ENCODE measurements at regions not wholly inside any gene's neighbourhood (a gene's known extent, or its start where the extent isn't known, plus 50 kb on each side); places are given as distances from the start of the nearest gene placed in this dataset.

DNA sequence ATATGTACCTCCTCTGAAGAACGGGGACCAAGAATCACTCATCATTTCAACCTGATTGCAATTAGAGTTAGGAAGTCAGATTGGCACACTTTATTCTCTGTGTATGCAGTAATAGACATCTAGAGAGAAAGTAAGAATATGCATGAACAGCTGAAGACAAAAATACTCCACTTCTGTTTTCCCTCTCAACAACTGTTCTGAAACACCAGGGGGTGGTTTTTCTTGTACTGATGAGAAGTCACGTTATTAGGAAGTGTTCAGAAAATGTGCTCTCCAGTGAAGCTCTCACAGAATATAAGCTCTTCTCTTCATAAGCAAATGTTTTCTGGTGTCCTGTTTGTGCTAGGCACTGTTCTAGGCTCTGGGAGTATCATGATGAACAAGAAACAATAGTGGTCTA is 531.7 kb upstream of the C9orf72 start:
- Histone ChIP-seq H2BK5ac (ENCODE audit: low read depth, low read length, poor library complexity, severe bottlenecking) (no peak overlapping the region), H3K79me1 (ENCODE audit: low read depth in 1 of 2, low read length in 2 of 2) (no peaks in the 10 kb centered on the region), H3K27me3 (ENCODE audit: control insufficient read depth, insufficient read depth, low read length) (no peaks in the 10 kb centered on the region), H3K18ac (ENCODE audit: low read depth, low read length) (no peak overlapping the region), H3K4me1 (ENCODE audit: control insufficient read depth, insufficient read depth, low read length) (no peaks in the 10 kb centered on the region), H2AFZ (replicated peaks; ENCODE audit: low read length, poor library complexity) (no peak overlapping the region), H3K9me3 (ENCODE audit: control insufficient read depth, insufficient read depth, low read length) (0 out of 2 replicates have a peak, but pooled peaks cover 2% of the 10 kb centered on the region), H2BK20ac (ENCODE audit: low read depth, low read length) (no peak overlapping the region), H2AK5ac (ENCODE audit: low read depth, low read length) (no peak overlapping the region), H3K9me1 (ENCODE audit: insufficient read depth, low read length) (no peaks in the 10 kb centered on the region), H4K5ac (ENCODE audit: low read depth, low read length) (no peak overlapping the region), H3K23ac (ENCODE audit: low read depth, low read length) (no peak overlapping the region), H4K8ac (ENCODE audit: low read depth in 2 of 2, low read length in 2 of 2) (no peak overlapping the region), H3K4ac (ENCODE audit: low read depth, low read length) (no peak overlapping the region), H3K56ac (ENCODE audit: extremely low read depth, insufficient read depth, low read length) (no peak overlapping the region), H2BK15ac (ENCODE audit: low read depth, low read length) (no peak overlapping the region), H4K91ac (ENCODE audit: insufficient read depth, low read depth, low read length) (no peak overlapping the region), H3K4me3 (ENCODE audit: insufficient read depth, low read depth, low read length) (no peak overlapping the region), H2AK9ac (replicated peaks; ENCODE audit: low read depth, low read length, poor library complexity) (no peak overlapping the region), H3K4me2 (ENCODE audit: low read depth, low read length) (no peak overlapping the region), H3K14ac (replicated peaks; ENCODE audit: low read depth, low read length) (no peak overlapping the region), H4K20me1 (ENCODE audit: insufficient read depth, low read length) (no peaks in the 10 kb centered on the region), H3K27ac (ENCODE audit: insufficient read depth, low read length) (no peak overlapping the region), H3K36me3 (ENCODE audit: control insufficient read depth, insufficient read depth, low read length) (no peaks in the 10 kb centered on the region), H3K9ac (ENCODE audit: low read depth, low read length) (no peak overlapping the region), H2BK120ac (ENCODE audit: low read depth, low read length) (no peak overlapping the region)
- dilution Hi-C loops (cut with HindIII; ENCODE audit: low sequenced_read_pairs, unreplicated experiment) = no loop called here
- POLR2A ChIA-PET (ENCODE audit: unreplicated experiment) = no interaction called here
- no peak for TF ChIP-seq CEBPB (IDR thresholded peaks at IDR 0.05; ENCODE audit: low read depth, low read length)
- no peak for TF ChIP-seq POLR2A (IDR thresholded peaks at IDR 0.05; ENCODE audit: low read depth, low read length)
- DNase-seq (no peak), ATAC-seq (ENCODE audit: low read depth) (no peak)
- CTCF ChIA-PET = no interaction called here
- BruUV-seq (replicated peaks) = no TSS peak
- intact Hi-C loops (cut with micrococcal nuclease) = no loop called here
- no CpG with 5 or more reads among the region's 2 CpGs for WGBS, 2 experiments (ENCODE audit: extremely low coverage in 2 of 2, insufficient read length in 1 of 2)
- in situ Hi-C loops (cut with MboI; ENCODE audit: low sequenced_read_pairs) = no loop called here
